IPS-20b (cell line): ENCODE measurements at regions not wholly inside any gene's neighbourhood (a gene's known extent, or its start where the extent isn't known, plus 50 kb on each side); places are given as distances from the start of the nearest gene placed in this dataset.

Source experiments
- H3K27ac ChIP-seq: one replicate; pipeline ENCODE4 v1.5.1; 2013; ENCODE audit warnings: low read length
- H3K27me3 ChIP-seq: 2 replicates; pipeline ENCODE4 v1.6.1; 2013; ENCODE audit warnings: mild to moderate bottlenecking, low read length, inconsistent platforms; ENCODE audit not compliant: insufficient read depth
- H3K36me3 ChIP-seq: 2 replicates; pipeline ENCODE4 v1.6.1; 2013; ENCODE audit warnings: low read depth, mild to moderate bottlenecking, inconsistent platforms, low read length, moderate library complexity; ENCODE audit not compliant: insufficient read depth
- H3K4me1 ChIP-seq: 2 replicates; pipeline ENCODE4 v1.6.1; 2013; ENCODE audit warnings: mild to moderate bottlenecking, control low read depth, inconsistent platforms, low read length, moderate library complexity; ENCODE audit not compliant: insufficient read depth
- H3K4me3 ChIP-seq: 2 replicates; pipeline ENCODE4 v1.5.1; 2013; ENCODE audit warnings: mild to moderate bottlenecking, low read length, inconsistent platforms
- H3K9ac ChIP-seq: 2 replicates; pipeline ENCODE4 v1.6.1; 2013; ENCODE audit warnings: low read depth, mild to moderate bottlenecking, inconsistent platforms, low read length, moderate library complexity
- H3K9me3 ChIP-seq: 2 replicates; pipeline ENCODE4 v1.6.1; 2013; ENCODE audit warnings: mild to moderate bottlenecking, low read depth, low read length, inconsistent platforms; ENCODE audit not compliant: insufficient read depth

GRCh38 chr3:157956176-157956575 lies 150.0 kb downstream of the SHOX2 start:
- H3K4me1 ChIP-seq, result no peaks in the 10 kb centered on the region
- no peaks in the 10 kb centered on the region for H3K9me3 ChIP-seq

GRCh38 chr3:157953565-157953964 lies 152.7 kb downstream of the SHOX2 start:
- Histone ChIP-seq H3K4me3 (no peak overlapping the region), H3K9ac (no peak overlapping the region), H3K27ac (no peak overlapping the region), H3K36me3 (no peaks in the 10 kb centered on the region), H3K9me3 (no peaks in the 10 kb centered on the region), H3K27me3 (no peaks in the 10 kb centered on the region), H3K4me1 (no peaks in the 10 kb centered on the region)

More at GRCh38 chr3:157956176-157956575, 150.0 kb downstream of the SHOX2 start:
- Histone ChIP-seq H3K4me3 (no peak overlapping the region), H3K9ac (no peak overlapping the region), H3K27ac (no peak overlapping the region), H3K36me3 (no peaks in the 10 kb centered on the region), H3K27me3 (no peaks in the 10 kb centered on the region)

GRCh38 chr3:157948605-157949383 lies 157.4 kb downstream of the SHOX2 start:
- Histone ChIP-seq H3K36me3 (no peaks in the 10 kb centered on the region), H3K9ac (no peak overlapping the region), H3K27ac (no peak overlapping the region), H3K9me3 (no peaks in the 10 kb centered on the region), H3K4me1 (no peaks in the 10 kb centered on the region), H3K4me3 (no peak overlapping the region), H3K27me3 (no peaks in the 10 kb centered on the region)

GRCh38 chr3:157939166-157939565 lies 167.1 kb downstream of the SHOX2 start:
- no peak overlapping the region for H3K9ac ChIP-seq
- H3K9me3 ChIP-seq, result no peaks in the 10 kb centered on the region
- H3K4me3 ChIP-seq, result no peak overlapping the region
- H3K27me3 ChIP-seq, result no peaks in the 10 kb centered on the region
- H3K27ac ChIP-seq, result no peak overlapping the region
- H3K4me1 ChIP-seq, result no peaks in the 10 kb centered on the region
- H3K36me3 ChIP-seq, result no peaks in the 10 kb centered on the region

- no peaks in the 10 kb centered on the region for H3K27me3 ChIP-seq
- H3K9ac ChIP-seq, result no peak overlapping the region
- H3K4me3 ChIP-seq, result no peak overlapping the region
- H3K27ac ChIP-seq, result no peak overlapping the region
- no peaks in the 10 kb centered on the region for H3K4me1 ChIP-seq
- H3K36me3 ChIP-seq, result no peaks in the 10 kb centered on the region
- H3K9me3 ChIP-seq, result no peaks in the 10 kb centered on the region
These were observed 168.0 kb downstream of the SHOX2 start for GRCh38 chr3:157938154-157938779.

- Histone ChIP-seq H3K4me1 (no peaks in the 10 kb centered on the region), H3K27ac (no peak overlapping the region), H3K36me3 (no peaks in the 10 kb centered on the region), H3K9me3 (no peaks in the 10 kb centered on the region), H3K4me3 (no peak overlapping the region), H3K27me3 (no peaks in the 10 kb centered on the region), H3K9ac (no peak overlapping the region)
These were observed 174.7 kb downstream of the SHOX2 start for GRCh38 chr3:157931517-157931916.

- Histone ChIP-seq H3K36me3 (no peaks in the 10 kb centered on the region), H3K27ac (no peak overlapping the region), H3K9ac (no peak overlapping the region), H3K27me3 (no peaks in the 10 kb centered on the region), H3K4me1 (no peaks in the 10 kb centered on the region), H3K9me3 (no peaks in the 10 kb centered on the region), H3K4me3 (no peak overlapping the region)
These were observed 176.0 kb downstream of the SHOX2 start for GRCh38 chr3:157930000-157930780.

- Histone ChIP-seq H3K27ac (no peak overlapping the region), H3K9me3 (no peaks in the 10 kb centered on the region), H3K9ac (no peak overlapping the region), H3K27me3 (no peaks in the 10 kb centered on the region), H3K4me3 (no peak overlapping the region), H3K36me3 (no peaks in the 10 kb centered on the region), H3K4me1 (no peaks in the 10 kb centered on the region)
These were observed 179.4 kb downstream of the SHOX2 start for GRCh38 chr3:157926822-157927221.

- H3K9ac ChIP-seq, result no peak overlapping the region
- H3K27me3 ChIP-seq, result no peaks in the 10 kb centered on the region
- H3K36me3 ChIP-seq, result no peaks in the 10 kb centered on the region
- no peak overlapping the region for H3K4me3 ChIP-seq
- no peaks in the 10 kb centered on the region for H3K4me1 ChIP-seq
- no peaks in the 10 kb centered on the region for H3K9me3 ChIP-seq
- no peak overlapping the region for H3K27ac ChIP-seq
These were observed 183.6 kb downstream of the SHOX2 start for GRCh38 chr3:157922614-157923013.

- Histone ChIP-seq H3K9me3 (no peaks in the 10 kb centered on the region), H3K4me1 (peaks cover 2% of the 10 kb centered on the region; the same call in 1 of the 2 replicates), H3K9ac (no peak overlapping the region)
These were observed 184.4 kb downstream of the SHOX2 start for GRCh38 chr3:157921811-157922210.

GRCh38 chr3:157920822-157921700 lies 185.2 kb downstream of the SHOX2 start:
- Histone ChIP-seq H3K27ac (no peak overlapping the region), H3K9me3 (no peaks in the 10 kb centered on the region), H3K4me3 (no peak overlapping the region)

More at GRCh38 chr3:157921811-157922210, 184.4 kb downstream of the SHOX2 start:
- H3K4me3 ChIP-seq, result no peak overlapping the region
- no peaks in the 10 kb centered on the region for H3K36me3 ChIP-seq
- no peak overlapping the region for H3K27ac ChIP-seq
- H3K27me3 ChIP-seq, result no peaks in the 10 kb centered on the region

More at GRCh38 chr3:157920822-157921700, 185.2 kb downstream of the SHOX2 start:
- peaks cover 2% of the 10 kb centered on the region; the same call in 1 of the 2 replicates for H3K4me1 ChIP-seq
- no peaks in the 10 kb centered on the region for H3K36me3 ChIP-seq
- no peaks in the 10 kb centered on the region for H3K27me3 ChIP-seq
- no peak overlapping the region for H3K9ac ChIP-seq
